ENCODE measurements at regions not wholly inside any gene's neighbourhood (a gene's known extent, or its start where the extent isn't known, plus 50 kb on each side); places are given as distances from the start of the nearest gene placed in this dataset.

DNA sequence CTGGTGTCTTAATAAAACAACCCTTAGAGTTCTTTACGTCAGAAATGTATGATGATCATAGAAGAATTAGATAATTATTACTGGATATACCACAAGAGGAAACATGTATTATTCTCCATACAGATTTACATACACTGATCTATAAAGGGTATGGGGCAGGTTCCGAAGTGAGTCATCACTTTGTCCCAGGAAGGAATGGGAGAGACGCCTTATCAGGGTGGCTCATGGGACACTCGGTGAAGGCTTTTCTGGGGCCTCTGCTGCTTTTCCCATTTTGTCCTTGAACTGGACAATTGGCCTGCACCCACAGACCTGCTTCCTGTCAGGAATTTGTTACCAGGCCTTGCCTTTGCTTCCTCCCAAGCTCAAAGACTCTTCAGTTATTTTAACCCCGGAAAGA is 233.8 kb upstream of the RUNX1 start:
- no peaks in the 10 kb centered on the region for H3K36me3 ChIP-seq (ENCODE audit: low read depth)
- H4K20me1 ChIP-seq (ENCODE audit: insufficient read depth) = no peaks in the 10 kb centered on the region
- no peak overlapping the region for H3K4me3 ChIP-seq
- TF ChIP-seq EZH2 (IDR thresholded peaks at IDR 0.05; ENCODE audit: insufficient read depth, poor library complexity, severe bottlenecking) = no peak
- no peak for TF ChIP-seq EZH2phosphoT487 (IDR thresholded peaks at IDR 0.05; ENCODE audit: insufficient read depth, low read depth)
- DNase-seq = no peak
- H3K9me2 ChIP-seq (ENCODE audit: insufficient read depth) = no peaks in the 10 kb centered on the region
- H3K27ac ChIP-seq = no peak overlapping the region
- no peaks in the 10 kb centered on the region for H3K79me2 ChIP-seq (ENCODE audit: insufficient read depth)
- in situ Hi-C loops (cut with MboI) = no loop called here
- no peak overlapping the region for H3K4me2 ChIP-seq (ENCODE audit: unreplicated experiment)
- no peak overlapping the region for H3K9ac ChIP-seq
- 0 out of 2 replicates have a peak, but pooled peaks cover 5% of the 10 kb centered on the region for H3K4me1 ChIP-seq (ENCODE audit: insufficient read depth)
- H3F3A ChIP-seq (ENCODE audit: insufficient read depth) = no peaks in the 10 kb centered on the region
- H3K27me3 ChIP-seq (replicated peaks; ENCODE audit: insufficient read depth) = no peaks in the 10 kb centered on the region
- WGBS, 2 experiments (ENCODE audit: low coverage in 1 of 2, low lambda C conversion rate in 2 of 2, missing lambda C conversion rate in 2 of 2) = 95 to 99% methylated on average over 5 of the region's 5 CpGs
- no peaks in the 10 kb centered on the region for H3K9me3 ChIP-seq (ENCODE audit: low read depth)
- no peak overlapping the region for H2AFZ ChIP-seq

- Histone ChIP-seq H3K27me3 (replicated peaks; ENCODE audit: insufficient read depth) (no peaks in the 10 kb centered on the region), H3K27ac (no peak overlapping the region), H3K4me1 (ENCODE audit: insufficient read depth) (0 out of 2 replicates have a peak, but pooled peaks cover 5% of the 10 kb centered on the region), H4K20me1 (ENCODE audit: insufficient read depth) (no peaks in the 10 kb centered on the region), H3K9me3 (ENCODE audit: low read depth) (no peaks in the 10 kb centered on the region), H3F3A (ENCODE audit: insufficient read depth) (no peaks in the 10 kb centered on the region), H3K4me2 (ENCODE audit: unreplicated experiment) (no peak overlapping the region), H3K9me2 (ENCODE audit: insufficient read depth) (no peaks in the 10 kb centered on the region), H3K36me3 (ENCODE audit: low read depth) (no peaks in the 10 kb centered on the region), H3K9ac (no peak overlapping the region), H3K79me2 (ENCODE audit: insufficient read depth) (no peaks in the 10 kb centered on the region), H3K4me3 (no peak overlapping the region), H2AFZ (no peak overlapping the region)
- WGBS, 2 experiments (ENCODE audit: low coverage in 1 of 2, low lambda C conversion rate in 2 of 2, missing lambda C conversion rate in 2 of 2) = 80 to 93% methylated on average over 3 of the region's 3 CpGs
- DNase-seq = no peak
- in situ Hi-C loops (cut with MboI) = no loop called here
- TF ChIP-seq EZH2phosphoT487 (IDR thresholded peaks at IDR 0.05; ENCODE audit: insufficient read depth, low read depth) = no peak
These were observed 232.9 kb upstream of the RUNX1 start for GRCh38 chr21:35281956-35282355.

GRCh38 chr21:35280231-35280630 is 231.1 kb upstream of the RUNX1 start:
- Histone ChIP-seq H3F3A (ENCODE audit: insufficient read depth) (no peaks in the 10 kb centered on the region), H3K9me3 (ENCODE audit: low read depth) (no peaks in the 10 kb centered on the region), H3K4me2 (ENCODE audit: unreplicated experiment) (no peak overlapping the region), H3K4me3 (no peak overlapping the region), H3K36me3 (ENCODE audit: low read depth) (no peaks in the 10 kb centered on the region), H3K27ac (no peak overlapping the region), H3K9ac (no peak overlapping the region), H4K20me1 (ENCODE audit: insufficient read depth) (no peaks in the 10 kb centered on the region), H3K79me2 (ENCODE audit: insufficient read depth) (no peaks in the 10 kb centered on the region), H3K27me3 (replicated peaks; ENCODE audit: insufficient read depth) (no peaks in the 10 kb centered on the region), H3K4me1 (ENCODE audit: insufficient read depth) (0 out of 2 replicates have a peak, but pooled peaks cover 5% of the 10 kb centered on the region), H3K9me2 (ENCODE audit: insufficient read depth) (no peaks in the 10 kb centered on the region), H2AFZ (0 out of 2 replicates have a peak overlapping the region, but pooled peaks have one; percentile 3)
- DNase-seq = no peak
- in situ Hi-C loops (cut with MboI) = no loop called here
- no peak for TF ChIP-seq EZH2phosphoT487 (IDR thresholded peaks at IDR 0.05; ENCODE audit: insufficient read depth, low read depth)
- TF ChIP-seq EZH2 (IDR thresholded peaks at IDR 0.05; ENCODE audit: insufficient read depth, poor library complexity, severe bottlenecking) = no peak

- Histone ChIP-seq H3K4me2 (ENCODE audit: unreplicated experiment) (peak overlapping the region; percentile 0), H3K79me2 (ENCODE audit: insufficient read depth) (no peaks in the 10 kb centered on the region), H3K27me3 (replicated peaks; ENCODE audit: insufficient read depth) (no peaks in the 10 kb centered on the region), H3K36me3 (ENCODE audit: low read depth) (no peaks in the 10 kb centered on the region), H3K9me3 (ENCODE audit: low read depth) (no peaks in the 10 kb centered on the region), H4K20me1 (ENCODE audit: insufficient read depth) (no peaks in the 10 kb centered on the region), H3K4me3 (no peak overlapping the region), H3F3A (ENCODE audit: insufficient read depth) (no peaks in the 10 kb centered on the region), H3K9ac (no peak overlapping the region), H2AFZ (peak overlapping the region; percentile 0; the same call in 1 of the 2 replicates), H3K9me2 (ENCODE audit: insufficient read depth) (no peaks in the 10 kb centered on the region), H3K4me1 (ENCODE audit: insufficient read depth) (0 out of 2 replicates have a peak, but pooled peaks cover 5% of the 10 kb centered on the region), H3K27ac (no peak overlapping the region)
- in situ Hi-C loops (cut with MboI) = no loop called here
- peak; percentile 37 for DNase-seq
- WGBS, 2 experiments (ENCODE audit: low coverage in 1 of 2, low lambda C conversion rate in 2 of 2, missing lambda C conversion rate in 2 of 2) = 75 to 77% methylated on average over 3 of the region's 3 CpGs
- TF ChIP-seq EZH2phosphoT487 (IDR thresholded peaks at IDR 0.05; ENCODE audit: insufficient read depth, low read depth) = no peak
- TF ChIP-seq EZH2 (IDR thresholded peaks at IDR 0.05; ENCODE audit: insufficient read depth, poor library complexity, severe bottlenecking) = no peak
These were observed 226.7 kb upstream of the RUNX1 start for GRCh38 chr21:35275776-35276175.

GRCh38 chr21:35274923-35275322 is 225.8 kb upstream of the RUNX1 start:
- Histone ChIP-seq H3K9me2 (ENCODE audit: insufficient read depth) (no peaks in the 10 kb centered on the region), H3K9ac (no peak overlapping the region), H3K36me3 (ENCODE audit: low read depth) (no peaks in the 10 kb centered on the region), H3K79me2 (ENCODE audit: insufficient read depth) (no peaks in the 10 kb centered on the region), H3K4me1 (ENCODE audit: insufficient read depth) (no peaks in the 10 kb centered on the region), H3K27me3 (replicated peaks; ENCODE audit: insufficient read depth) (no peaks in the 10 kb centered on the region), H3F3A (ENCODE audit: insufficient read depth) (no peaks in the 10 kb centered on the region), H4K20me1 (ENCODE audit: insufficient read depth) (no peaks in the 10 kb centered on the region), H3K4me3 (no peak overlapping the region), H3K9me3 (ENCODE audit: low read depth) (no peaks in the 10 kb centered on the region), H3K4me2 (ENCODE audit: unreplicated experiment) (no peak overlapping the region), H3K27ac (no peak overlapping the region), H2AFZ (no peak overlapping the region)
- TF ChIP-seq EZH2phosphoT487 (IDR thresholded peaks at IDR 0.05; ENCODE audit: insufficient read depth, low read depth) = no peak
- no peak for TF ChIP-seq EZH2 (IDR thresholded peaks at IDR 0.05; ENCODE audit: insufficient read depth, poor library complexity, severe bottlenecking)
- WGBS, 2 experiments (ENCODE audit: low coverage in 1 of 2, low lambda C conversion rate in 2 of 2, missing lambda C conversion rate in 2 of 2) = 75 to 81% methylated on average over 7 of the region's 7 CpGs
- no peak for DNase-seq
- in situ Hi-C loops (cut with MboI) = no loop called here
